Pancreas (tissue), 10 donors: ENCODE measurements at regions not wholly inside any gene's neighbourhood (a gene's known extent, or its start where the extent isn't known, plus 50 kb on each side); places are given as distances from the start of the nearest gene placed in this dataset.
A peak's percentile ranks its signal among the peaks of the same experiment; 100 is the strongest.

Experiments used
- ATAC-seq, 4 donors: fragments of 200-7000 bp; cut with Tn5 transposase; one replicate each; pipeline versions ENCODE4 v1.8.0 to v1.9.1; 2020; ENCODE audit warnings: mild to moderate bottlenecking in 4 of 4, moderate library complexity in 4 of 4
- DNase-seq, 6 donors: peaks; one replicate each; pipeline ENCODE4 v3.0.0-alpha.2; 2020
- FAIRE-seq: peaks from 2 replicates; lab custom pipeline; 2012; peaks lifted over from hg19 to GRCh38; lab: Jason Lieb, UNC
- H3K27ac ChIP-seq, 4 donors: fragments of 200-600 bp; sonication (generic); 1 replicate in 3 of 4; 2 replicates in 1 of 4; pipeline versions ENCODE4 v1.5.0 to v1.8.0; 2020
- H3K27me3 ChIP-seq, 4 donors: fragments of 200-600 bp; one replicate each; pipeline ENCODE4 v1.8.0; 2021
- H3K36me3 ChIP-seq, 3 donors: fragments of 200-600 bp; sonication (generic) in 1 of 3; one replicate each; pipeline versions ENCODE4 v1.5.0 to v1.8.0; 2020 to 2021
- H3K4me1 ChIP-seq, 3 donors: fragments of 200-600 bp; one replicate each; pipeline ENCODE4 v1.8.0; 2021
- H3K4me3 ChIP-seq, 4 donors: fragments of 200-600 bp; sonication (generic) in 2 of 4; one replicate each; pipeline versions ENCODE4 v1.5.0 to v1.8.0; 2020 to 2021
- H3K9me3 ChIP-seq, 4 donors: fragments of 200-600 bp; one replicate each; pipeline ENCODE4 v1.8.0; 2021
- CTCF ChIP-seq, 4 donors: fragments of 200-600 bp; sonication (generic) in 3 of 4; IDR thresholded peaks; one replicate each; pipeline versions ENCODE4 v1.5.0 to v1.8.0; 2021; ENCODE audit warnings: antibody characterized with exemption in 4 of 4
- WGBS, 2 donors: extraction: QIAGEN DNeasy Blood & Tissue Kit; methylation state at CpG; one replicate each; pipeline ENCODE4 v1.1.7; 2013; 5-methylcytosine and 5-hydroxymethylcytosine counted together
- intact Hi-C, 3 donors: fragments of 100-400 bp; cut with DNase I; formaldehyde crosslinking; loops; one replicate each; pipeline versions ENCODE4 v1.11.1 to v1.14.2; 2022
- donor health status: healthy with polysubstance abuse.
- donor health status: DM: no; HTN: no; CAD: no; lungs with moderate emphysema.
- donor health status: DM: no; HTN: no; CAD: no.
- donor health status: control.
- donor health status: control.
- donor health status: Bipolar disorder and iron deficiency.
- donor health status: DM: yes; HTN: yes; CAD: no.
- donor health status: DM: no; HTN: no; CAD: no.
- donor health status: DM: no; HTN: no; CAD: no.
- donor health status: DM: yes; HTN: yes; CAD: no.

- no peak for FAIRE-seq
These were observed 377.3 kb upstream of the POU3F3 start for GRCh38 chr2:104476563-104476988.

GRCh38 chr2:104481341-104481740 is 372.6 kb upstream of the POU3F3 start:
- no peak for DNase-seq
- Histone ChIP-seq H3K27ac (no peak overlapping the region), H3K4me3 (no peak overlapping the region), H3K9me3 (no peaks in the 10 kb centered on the region), H3K36me3 (no peaks in the 10 kb centered on the region), H3K4me1 (no peaks in the 10 kb centered on the region), H3K27me3 (no peaks in the 10 kb centered on the region)
- 49 to 56% methylated on average over 6 of the region's 6 CpGs for WGBS, 2 donors
- ATAC-seq = peak in 1 of 4 donors; percentile 32
- no peak for FAIRE-seq
- no peak for TF ChIP-seq CTCF (IDR thresholded peaks at IDR 0.05)
- intact Hi-C loops = no loop called here

More at GRCh38 chr2:104476563-104476988, 377.3 kb upstream of the POU3F3 start:
- intact Hi-C loops = no loop called here
- no peak overlapping the region for H3K4me3 ChIP-seq
- H3K27ac ChIP-seq = no peak overlapping the region
- H3K4me1 ChIP-seq = no peaks in the 10 kb centered on the region
- ATAC-seq = no peak
- 7 to 13% methylated on average over 4 of the region's 4 CpGs for WGBS, 2 donors
- no peak for DNase-seq
- TF ChIP-seq CTCF (IDR thresholded peaks at IDR 0.05) = no peak
- no peaks in the 10 kb centered on the region for H3K27me3 ChIP-seq
- H3K36me3 ChIP-seq = no peaks in the 10 kb centered on the region
- no peaks in the 10 kb centered on the region for H3K9me3 ChIP-seq

GRCh38 chr2:104487366-104487765 is 366.5 kb upstream of the POU3F3 start:
- TF ChIP-seq CTCF (IDR thresholded peaks at IDR 0.05) = no peak
- Histone ChIP-seq H3K36me3 (no peaks in the 10 kb centered on the region), H3K4me3 (no peak overlapping the region), H3K27ac (no peak overlapping the region), H3K4me1 (no peaks in the 10 kb centered on the region), H3K9me3 (no peaks in the 10 kb centered on the region), H3K27me3 (peaks cover 0 to 4% (median 0%) of the 10 kb centered on the region in 4 donors)
- FAIRE-seq = no peak
- ATAC-seq = no peak
- no peak for DNase-seq
- 71 to 78% methylated on average over 4 of the region's 4 CpGs for WGBS, 2 donors
- intact Hi-C loops = no loop called here

- TF ChIP-seq CTCF (IDR thresholded peaks at IDR 0.05) = no peak
- FAIRE-seq (no peak), ATAC-seq (no peak), DNase-seq (no peak)
- H3K36me3 ChIP-seq = no peaks in the 10 kb centered on the region
- no peak overlapping the region for H3K27ac ChIP-seq
- 48 to 56% methylated on average over 1 of the region's 1 CpG for WGBS, 2 donors
- no peak overlapping the region for H3K4me3 ChIP-seq
- intact Hi-C loops = no loop called here
- H3K4me1 ChIP-seq = no peaks in the 10 kb centered on the region
- H3K27me3 ChIP-seq = no peaks in the 10 kb centered on the region
- no peaks in the 10 kb centered on the region for H3K9me3 ChIP-seq
These were observed 360.2 kb upstream of the POU3F3 start for GRCh38 chr2:104493698-104494097.

- Histone ChIP-seq H3K9me3 (no peaks in the 10 kb centered on the region), H3K27me3 (peaks cover 0 to 10% (median 0%) of the 10 kb centered on the region in 4 donors), H3K4me1 (no peaks in the 10 kb centered on the region), H3K27ac (no peak overlapping the region), H3K4me3 (no peak overlapping the region), H3K36me3 (no peaks in the 10 kb centered on the region)
- DNase-seq (no peak), ATAC-seq (no peak), FAIRE-seq (no peak)
- WGBS, 2 donors = 74 to 88% methylated on average over 6 of the region's 6 CpGs
- intact Hi-C loops = no loop called here
- no peak for TF ChIP-seq CTCF (IDR thresholded peaks at IDR 0.05)
These were observed 352.6 kb upstream of the POU3F3 start for GRCh38 chr2:104501342-104501741.
